Sigmoid colon (tissue), 4 donors: ENCODE measurements at regions not wholly inside any gene's neighbourhood (a gene's known extent, or its start where the extent isn't known, plus 50 kb on each side); places are given as distances from the start of the nearest gene placed in this dataset.

Experiments
- EP300 ChIP-seq, 4 donors: sonication (generic); formaldehyde crosslinking; IDR thresholded peaks; one replicate each; pipeline ENCODE4 v1.6.1; 2017; ENCODE audit warnings: antibody characterized with exemption in 4 of 4
- TF ChIP-seq, protein P1 (sequence below), 4 experiments: fragments of 450-650 bp in 3 of 4; fragments of 200-600 bp in 1 of 4; IDR thresholded peaks; one replicate each; pipeline ENCODE4 v1.5.1; 2016 to 2019; ENCODE audit warnings: antibody characterized with exemption in 4 of 4, mild to moderate bottlenecking in 3 of 4, moderate library complexity in 2 of 4

DNA sequence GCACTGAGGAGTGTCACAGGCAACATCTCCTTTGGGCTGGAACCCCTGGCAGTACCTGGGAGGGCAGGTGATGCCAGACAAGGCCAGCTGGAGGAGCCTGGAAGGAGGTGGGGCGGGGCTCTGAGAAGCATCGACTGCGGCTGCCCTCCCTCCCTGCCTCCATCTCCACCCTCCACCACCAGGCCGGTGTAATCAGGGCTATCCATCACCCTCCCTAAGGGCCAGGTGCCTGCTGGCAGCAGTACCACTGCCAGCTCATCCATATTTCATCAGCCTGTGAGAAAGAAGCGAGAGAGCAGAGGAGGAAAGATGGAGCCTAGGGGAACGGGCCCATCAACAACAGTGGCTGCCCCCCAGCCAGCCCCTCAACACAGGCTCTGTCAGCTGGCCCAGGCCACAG, 51.4 kb upstream of the RASD2 start:
- TF ChIP-seq EP300 (IDR thresholded peaks at IDR 0.05): no peak
- TF ChIP-seq, protein P1, sequence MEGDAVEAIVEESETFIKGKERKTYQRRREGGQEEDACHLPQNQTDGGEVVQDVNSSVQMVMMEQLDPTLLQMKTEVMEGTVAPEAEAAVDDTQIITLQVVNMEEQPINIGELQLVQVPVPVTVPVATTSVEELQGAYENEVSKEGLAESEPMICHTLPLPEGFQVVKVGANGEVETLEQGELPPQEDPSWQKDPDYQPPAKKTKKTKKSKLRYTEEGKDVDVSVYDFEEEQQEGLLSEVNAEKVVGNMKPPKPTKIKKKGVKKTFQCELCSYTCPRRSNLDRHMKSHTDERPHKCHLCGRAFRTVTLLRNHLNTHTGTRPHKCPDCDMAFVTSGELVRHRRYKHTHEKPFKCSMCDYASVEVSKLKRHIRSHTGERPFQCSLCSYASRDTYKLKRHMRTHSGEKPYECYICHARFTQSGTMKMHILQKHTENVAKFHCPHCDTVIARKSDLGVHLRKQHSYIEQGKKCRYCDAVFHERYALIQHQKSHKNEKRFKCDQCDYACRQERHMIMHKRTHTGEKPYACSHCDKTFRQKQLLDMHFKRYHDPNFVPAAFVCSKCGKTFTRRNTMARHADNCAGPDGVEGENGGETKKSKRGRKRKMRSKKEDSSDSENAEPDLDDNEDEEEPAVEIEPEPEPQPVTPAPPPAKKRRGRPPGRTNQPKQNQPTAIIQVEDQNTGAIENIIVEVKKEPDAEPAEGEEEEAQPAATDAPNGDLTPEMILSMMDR (IDR thresholded peaks at IDR 0.05): no peak
